ENCODE measurements at regions not wholly inside any gene's neighbourhood (a gene's known extent, or its start where the extent isn't known, plus 50 kb on each side); places are given as distances from the start of the nearest gene placed in this dataset.

DNA sequence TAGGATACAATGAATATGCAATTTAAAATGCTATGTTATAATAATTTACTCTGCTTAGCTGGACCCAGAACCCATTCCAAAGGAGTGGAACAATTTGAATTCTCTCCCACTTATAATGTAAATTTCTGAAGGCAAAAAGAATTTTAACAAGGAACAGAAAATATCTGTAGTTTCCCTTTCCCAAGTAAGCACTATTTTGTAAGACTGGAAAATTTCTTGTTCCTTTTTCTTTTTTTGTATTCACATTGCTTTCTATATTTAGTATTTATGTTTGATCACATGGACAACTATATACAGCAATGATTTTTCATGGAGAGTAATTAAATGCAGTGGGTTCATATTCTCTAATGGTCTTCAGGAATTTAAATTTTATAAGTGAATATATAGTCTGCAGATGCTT, 127.4 kb downstream of the GPR85 start:
- TF ChIP-seq, protein P1, sequence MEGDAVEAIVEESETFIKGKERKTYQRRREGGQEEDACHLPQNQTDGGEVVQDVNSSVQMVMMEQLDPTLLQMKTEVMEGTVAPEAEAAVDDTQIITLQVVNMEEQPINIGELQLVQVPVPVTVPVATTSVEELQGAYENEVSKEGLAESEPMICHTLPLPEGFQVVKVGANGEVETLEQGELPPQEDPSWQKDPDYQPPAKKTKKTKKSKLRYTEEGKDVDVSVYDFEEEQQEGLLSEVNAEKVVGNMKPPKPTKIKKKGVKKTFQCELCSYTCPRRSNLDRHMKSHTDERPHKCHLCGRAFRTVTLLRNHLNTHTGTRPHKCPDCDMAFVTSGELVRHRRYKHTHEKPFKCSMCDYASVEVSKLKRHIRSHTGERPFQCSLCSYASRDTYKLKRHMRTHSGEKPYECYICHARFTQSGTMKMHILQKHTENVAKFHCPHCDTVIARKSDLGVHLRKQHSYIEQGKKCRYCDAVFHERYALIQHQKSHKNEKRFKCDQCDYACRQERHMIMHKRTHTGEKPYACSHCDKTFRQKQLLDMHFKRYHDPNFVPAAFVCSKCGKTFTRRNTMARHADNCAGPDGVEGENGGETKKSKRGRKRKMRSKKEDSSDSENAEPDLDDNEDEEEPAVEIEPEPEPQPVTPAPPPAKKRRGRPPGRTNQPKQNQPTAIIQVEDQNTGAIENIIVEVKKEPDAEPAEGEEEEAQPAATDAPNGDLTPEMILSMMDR (IDR thresholded peaks at IDR 0.05; ENCODE audit: insufficient read depth, low read length), result no peak
- TF ChIP-seq POLR2AphosphoS5 (IDR thresholded peaks at IDR 0.05; ENCODE audit: low read depth), result no peak
- TF ChIP-seq, protein P2, sequence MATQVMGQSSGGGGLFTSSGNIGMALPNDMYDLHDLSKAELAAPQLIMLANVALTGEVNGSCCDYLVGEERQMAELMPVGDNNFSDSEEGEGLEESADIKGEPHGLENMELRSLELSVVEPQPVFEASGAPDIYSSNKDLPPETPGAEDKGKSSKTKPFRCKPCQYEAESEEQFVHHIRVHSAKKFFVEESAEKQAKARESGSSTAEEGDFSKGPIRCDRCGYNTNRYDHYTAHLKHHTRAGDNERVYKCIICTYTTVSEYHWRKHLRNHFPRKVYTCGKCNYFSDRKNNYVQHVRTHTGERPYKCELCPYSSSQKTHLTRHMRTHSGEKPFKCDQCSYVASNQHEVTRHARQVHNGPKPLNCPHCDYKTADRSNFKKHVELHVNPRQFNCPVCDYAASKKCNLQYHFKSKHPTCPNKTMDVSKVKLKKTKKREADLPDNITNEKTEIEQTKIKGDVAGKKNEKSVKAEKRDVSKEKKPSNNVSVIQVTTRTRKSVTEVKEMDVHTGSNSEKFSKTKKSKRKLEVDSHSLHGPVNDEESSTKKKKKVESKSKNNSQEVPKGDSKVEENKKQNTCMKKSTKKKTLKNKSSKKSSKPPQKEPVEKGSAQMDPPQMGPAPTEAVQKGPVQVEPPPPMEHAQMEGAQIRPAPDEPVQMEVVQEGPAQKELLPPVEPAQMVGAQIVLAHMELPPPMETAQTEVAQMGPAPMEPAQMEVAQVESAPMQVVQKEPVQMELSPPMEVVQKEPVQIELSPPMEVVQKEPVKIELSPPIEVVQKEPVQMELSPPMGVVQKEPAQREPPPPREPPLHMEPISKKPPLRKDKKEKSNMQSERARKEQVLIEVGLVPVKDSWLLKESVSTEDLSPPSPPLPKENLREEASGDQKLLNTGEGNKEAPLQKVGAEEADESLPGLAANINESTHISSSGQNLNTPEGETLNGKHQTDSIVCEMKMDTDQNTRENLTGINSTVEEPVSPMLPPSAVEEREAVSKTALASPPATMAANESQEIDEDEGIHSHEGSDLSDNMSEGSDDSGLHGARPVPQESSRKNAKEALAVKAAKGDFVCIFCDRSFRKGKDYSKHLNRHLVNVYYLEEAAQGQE (IDR thresholded peaks at IDR 0.05; ENCODE audit: insufficient replicate concordance, low read depth), result no peak
- TF ChIP-seq GABPA (IDR thresholded peaks at IDR 0.05; ENCODE audit: low read depth), result no peak
